HepG2 (cell line): ENCODE measurements at regions not wholly inside any gene's neighbourhood (a gene's known extent, or its start where the extent isn't known, plus 50 kb on each side); places are given as distances from the start of the nearest gene placed in this dataset.

ENCODE experiments used
- ATAC-seq: fragments of 200-7000 bp; cut with Tn5 transposase; 3 replicates; pipeline ENCODE4 v1.9.1; 2020; ENCODE audit warnings: mild to moderate bottlenecking, moderate library complexity
- BruUV-seq: library from RNA; stranded (reverse); fragments of 400-500 nt; replicated peaks from 2 replicates; lab custom pipeline; 2021; lab: Mats Ljungman, UMichigan
- CTCF ChIA-PET: fragments of 300-600 bp; formaldehyde crosslinking; extraction: SDS; loops from one replicate; lab custom pipeline; 2021; ENCODE audit warnings: low total read pairs, inconsistent platforms, low intra/inter-chr PET ratio; lab: Yijun Ruan, JAX
- POLR2A ChIA-PET: fragments of 350-600 bp; sonication (Branson Sonifier 250); formaldehyde crosslinking; loops from one replicate; lab custom pipeline; 2020; ENCODE audit warnings: antibody characterized with exemption, inconsistent platforms; lab: Yijun Ruan, JAX
- DNase-seq: peaks from one replicate; pipeline ENCODE4 v3.0.0-alpha.2; 2015; ENCODE audit warnings: low spot score
- FAIRE-seq: peaks from 3 replicates; lab custom pipeline; 2011; peaks lifted over from hg19 to GRCh38; lab: Jason Lieb, UNC
- H2AFZ ChIP-seq: one replicate; pipeline ENCODE4 v1.6.1; 2011; ENCODE audit warnings: low read length, inconsistent platforms
- H3K27ac ChIP-seq: fragments of 300-600 bp; 3 replicates; pipeline ENCODE4 v1.8.0; 2011; ENCODE audit warnings: mixed run types, mild to moderate bottlenecking, mixed read lengths, low read length, inconsistent platforms; ENCODE audit not compliant: insufficient read depth; ENCODE audit errors: extremely low read length
- H3K27me3 ChIP-seq, 2 experiments: fragments of 200-600 bp in 1 of 2; 2 replicates in 1 of 2; 3 replicates in 1 of 2; pipeline versions ENCODE4 v1.6.0 to v1.8.0; 2011; ENCODE audit warnings: low read length in 2 of 2, mild to moderate bottlenecking in 2 of 2, moderate library complexity in 2 of 2, inconsistent platforms in 1 of 2; ENCODE audit not compliant: insufficient read depth in 2 of 2, control insufficient read depth in 1 of 2
- H3K36me3 ChIP-seq, 2 experiments: fragments of 200-600 bp in 1 of 2; replicated peaks in 1 of 2; 2 replicates in 1 of 2; 3 replicates in 1 of 2; pipeline versions ENCODE4 v1.5.1 to v1.8.0; 2011; ENCODE audit warnings: low read length in 2 of 2, inconsistent platforms in 1 of 2; ENCODE audit not compliant: insufficient read depth in 2 of 2, control insufficient read depth in 1 of 2
- H3K4me1 ChIP-seq: 2 replicates; pipeline ENCODE4 v1.5.1; 2012; ENCODE audit warnings: low read length, inconsistent platforms; ENCODE audit not compliant: insufficient read depth
- H3K4me2 ChIP-seq: 2 replicates; pipeline ENCODE4 v1.6.0; 2011; ENCODE audit warnings: low read depth, low read length, inconsistent platforms
- H3K4me3 ChIP-seq, 3 experiments: fragments of 200-600 bp in 1 of 3; sonication (generic), shearing (Covaris generic) in 1 of 3; replicated peaks in 1 of 3; 2 replicates each; pipeline ENCODE4 v1.5.1; 2011 to 2016; ENCODE audit warnings: low read length in 3 of 3, inconsistent platforms in 2 of 3, low read depth in 2 of 3, mild to moderate bottlenecking in 2 of 3, control low read depth in 1 of 3, mixed read lengths in 1 of 3; ENCODE audit not compliant: insufficient read depth in 1 of 3
- H3K79me2 ChIP-seq: one replicate; pipeline ENCODE4 v1.6.1; 2011; ENCODE audit warnings: low read length, inconsistent platforms; ENCODE audit not compliant: insufficient read depth
- H3K9ac ChIP-seq: 2 replicates; pipeline ENCODE4 v1.6.0; 2011; ENCODE audit warnings: mild to moderate bottlenecking, low read depth, low read length, inconsistent platforms; ENCODE audit not compliant: insufficient read depth
- H3K9me3 ChIP-seq: 2 replicates; pipeline ENCODE4 v1.5.1; 2012; ENCODE audit warnings: mild to moderate bottlenecking, low read length
- H4K20me1 ChIP-seq: 2 replicates; pipeline ENCODE4 v1.6.0; 2011; ENCODE audit warnings: inconsistent platforms, mild to moderate bottlenecking, low read length, moderate library complexity; ENCODE audit not compliant: insufficient read depth
- CEBPZ ChIP-seq: IDR thresholded peaks from 2 replicates; pipeline ENCODE4 v1.6.1; 2012; ENCODE audit warnings: low read length, improper control_type of control experiment
- FOXK1 ChIP-seq: sonication (generic); formaldehyde crosslinking; IDR thresholded peaks from 2 replicates; pipeline ENCODE4 v1.4.0; 2020; ENCODE audit warnings: low read depth, missing genetic modification reagents, borderline replicate concordance
- MNT ChIP-seq: fragments of 450-650 bp; IDR thresholded peaks from 2 replicates; pipeline ENCODE4 v1.6.1; 2016
- MTA1 ChIP-seq: sonication (generic); formaldehyde crosslinking; IDR thresholded peaks from 2 replicates; pipeline ENCODE4 v1.4.0; 2020; ENCODE audit warnings: missing genetic modification reagents, mild to moderate bottlenecking, borderline replicate concordance
- PRDM15 ChIP-seq: sonication (generic); formaldehyde crosslinking; IDR thresholded peaks from 2 replicates; pipeline ENCODE4 v1.4.0; 2020; ENCODE audit warnings: missing genetic modification reagents
- RCOR2 ChIP-seq: IDR thresholded peaks from 2 replicates; pipeline ENCODE4 v1.6.1; 2016; ENCODE audit warnings: missing biosample characterization, missing genetic modification reagents
- SIN3B ChIP-seq: fragments of 150-350 bp; IDR thresholded peaks from 2 replicates; pipeline ENCODE4 v1.6.1; 2014; ENCODE audit warnings: low read length
- SMARCE1 ChIP-seq: fragments of 450-650 bp; IDR thresholded peaks from 2 replicates; pipeline ENCODE4 v1.6.1; 2017; ENCODE audit warnings: borderline replicate concordance
- ZMYM2 ChIP-seq: sonication (generic); formaldehyde crosslinking; IDR thresholded peaks from 2 replicates; pipeline ENCODE4 v1.8.0; 2022; ENCODE audit warnings: mild to moderate bottlenecking, missing genetic modification reagents
- ZNF75D ChIP-seq: sonication (generic); formaldehyde crosslinking; IDR thresholded peaks from 2 replicates; pipeline ENCODE4 v1.8.1; 2023; ENCODE audit warnings: missing genetic modification reagents, mild to moderate bottlenecking, borderline replicate concordance
- WGBS: methylation state at CpG from one replicate; pipeline ENCODE4 v1.1.6; 2017; ENCODE audit warnings: low lambda C conversion rate; 5-methylcytosine and 5-hydroxymethylcytosine counted together
- in situ Hi-C: cut with HindIII; loops from 2 replicates; pipeline ENCODE4 v1.10.0; 2017; ENCODE audit warnings: low pct_unique_long_range_greater_than_20kb; ENCODE audit not compliant: extremely low pct_ligation_motif_present
- intact Hi-C: fragments of 100-400 bp; cut with micrococcal nuclease; formaldehyde crosslinking; loops from one replicate; pipeline ENCODE4 v1.10.0; 2022; ENCODE audit not compliant: unreplicated experiment
- TF ChIP-seq, protein P1 (sequence below): sonication (generic); formaldehyde crosslinking; IDR thresholded peaks from 2 replicates; pipeline ENCODE4 v1.8.1; 2022; ENCODE audit warnings: mild to moderate bottlenecking, missing genetic modification reagents
- TF ChIP-seq, protein P2 (sequence below): sonication (generic); formaldehyde crosslinking; IDR thresholded peaks from 2 replicates; pipeline ENCODE4 v1.4.0; 2020; ENCODE audit warnings: missing genetic modification reagents

- Histone ChIP-seq H3K27ac (no peak overlapping the region), H3K9me3 (no peaks in the 10 kb centered on the region), H3K79me2 (no peaks in the 10 kb centered on the region), H4K20me1 (no peaks in the 10 kb centered on the region), H3K4me3 (no peak overlapping the region), H3K9ac (no peak overlapping the region), H3K4me1 (peaks cover 31% of the 10 kb centered on the region), H2AFZ (no peak overlapping the region), H3K4me2 (no peak overlapping the region)
- FAIRE-seq: no peak
- BruUV-seq: no TSS peak
- DNase-seq: no peak
- in situ Hi-C loops (no loop called here), intact Hi-C loops (no loop called here)
- ChIA-PET CTCF (no interaction called here), POLR2A (no interaction called here)
- no peak for ATAC-seq
- 91% methylated on average over 4 of the region's 4 CpGs for WGBS
- TF ChIP-seq ZNF75D (CRISPR knock-in tag) (no peak), CEBPZ (no peak), MNT (no peak), MTA1 (CRISPR knock-in tag) (no peak), SIN3B (no peak), SMARCE1 (no peak), FOXK1 (CRISPR knock-in tag) (no peak), ZMYM2 (CRISPR knock-in tag) (no peak), PRDM15 (no peak), RCOR2 (CRISPR knock-in tag) (no peak)
- TF ChIP-seq, protein P1, sequence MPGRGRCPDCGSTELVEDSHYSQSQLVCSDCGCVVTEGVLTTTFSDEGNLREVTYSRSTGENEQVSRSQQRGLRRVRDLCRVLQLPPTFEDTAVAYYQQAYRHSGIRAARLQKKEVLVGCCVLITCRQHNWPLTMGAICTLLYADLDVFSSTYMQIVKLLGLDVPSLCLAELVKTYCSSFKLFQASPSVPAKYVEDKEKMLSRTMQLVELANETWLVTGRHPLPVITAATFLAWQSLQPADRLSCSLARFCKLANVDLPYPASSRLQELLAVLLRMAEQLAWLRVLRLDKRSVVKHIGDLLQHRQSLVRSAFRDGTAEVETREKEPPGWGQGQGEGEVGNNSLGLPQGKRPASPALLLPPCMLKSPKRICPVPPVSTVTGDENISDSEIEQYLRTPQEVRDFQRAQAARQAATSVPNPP (CRISPR knock-in tag): no peak
- TF ChIP-seq, protein P2, sequence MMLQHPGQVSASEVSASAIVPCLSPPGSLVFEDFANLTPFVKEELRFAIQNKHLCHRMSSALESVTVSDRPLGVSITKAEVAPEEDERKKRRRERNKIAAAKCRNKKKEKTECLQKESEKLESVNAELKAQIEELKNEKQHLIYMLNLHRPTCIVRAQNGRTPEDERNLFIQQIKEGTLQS (CRISPR knock-in tag): no peak
- TF ChIP-seq, all 625 proteins: peak for 0
- H3K36me3 ChIP-seq: no peaks in the 10 kb centered on the region
- H3K27me3 ChIP-seq: no peaks in the 10 kb centered on the region
Measured at GRCh38 chr18:39624961-39625360, 2059.4 kb upstream of the CELF4 start.
